Activated naive CD4-positive, alpha-beta T cell treated with anti-CD3 and anti-CD28 coated beads for 36 hours (primary cell): ENCODE measurements at regions not wholly inside any gene's neighbourhood (a gene's known extent, or its start where the extent isn't known, plus 50 kb on each side); places are given as distances from the start of the nearest gene placed in this dataset.

ENCODE experiments used
- CTCF ChIA-PET: fragments of 350-600 bp; sonication (Branson Sonifier 250); formaldehyde crosslinking; loops from one replicate; lab custom pipeline; 2021; ENCODE audit warnings: antibody characterized with exemption; lab: Charles Lee
- DNase-seq: peaks from one replicate; pipeline ENCODE4 v3.0.0-alpha.2; 2020
- H3K27ac Mint-ChIP-seq: one replicate; pipeline ENCODE4 v1.8.0; 2021; ENCODE audit warnings: mild to moderate bottlenecking, mixed read lengths
- H3K27me3 Mint-ChIP-seq: one replicate; pipeline ENCODE4 v1.8.0; 2021; ENCODE audit warnings: low read depth, mixed read lengths
- H3K36me3 Mint-ChIP-seq: one replicate; pipeline ENCODE4 v1.8.0; 2021; ENCODE audit warnings: low read depth, mixed read lengths
- H3K4me1 Mint-ChIP-seq: one replicate; pipeline ENCODE4 v1.8.0; 2021; ENCODE audit warnings: low read depth, mixed read lengths
- H3K4me3 Mint-ChIP-seq: one replicate; pipeline ENCODE4 v1.8.0; 2021; ENCODE audit warnings: mild to moderate bottlenecking, moderate library complexity, mixed read lengths
- H3K9me3 Mint-ChIP-seq: one replicate; pipeline ENCODE4 v1.8.0; 2021; ENCODE audit warnings: mixed read lengths
- intact Hi-C: fragments of 100-400 bp; cut with micrococcal nuclease; formaldehyde crosslinking; loops from one replicate; pipeline ENCODE4 v1.15.1; 2023

DNA sequence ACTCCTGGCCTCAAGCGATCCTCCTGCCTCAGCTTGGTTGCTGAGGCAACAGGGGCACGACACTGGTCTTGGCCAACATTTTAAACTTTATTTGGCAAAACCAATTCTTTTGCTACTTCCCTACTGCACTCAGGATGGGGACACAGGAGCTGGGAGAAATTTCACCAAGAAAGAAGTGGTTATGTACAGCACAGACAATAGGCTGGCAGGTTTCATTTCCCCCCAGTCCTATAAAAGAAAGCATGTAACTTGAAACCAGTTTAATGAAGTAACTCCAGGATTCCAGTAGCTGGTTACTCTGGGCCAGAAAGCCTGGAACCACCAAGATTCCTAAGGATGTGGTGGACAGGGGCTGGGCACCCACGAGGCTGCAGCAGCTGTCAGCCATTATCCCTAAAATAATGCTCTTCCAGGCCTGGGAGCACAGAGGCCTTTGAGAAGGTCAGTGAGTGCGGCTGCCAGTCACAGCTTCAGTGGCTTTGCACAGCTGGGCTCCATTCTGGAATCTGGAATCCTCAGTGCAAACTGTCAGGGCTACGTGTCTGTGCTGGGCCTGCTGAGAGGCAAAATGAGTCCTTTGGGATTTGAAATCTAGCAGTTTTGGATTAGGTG, 142.3 kb upstream of the ITGA6 start:
- Mint-ChIP-seq H3K4me3 (no peak overlapping the region), H3K9me3 (no peaks in the 10 kb centered on the region), H3K27ac (no peak overlapping the region), H3K27me3 (peaks cover 3% of the 10 kb centered on the region), H3K4me1 (peaks cover 31% of the 10 kb centered on the region), H3K36me3 (no peaks in the 10 kb centered on the region)
- no peak for DNase-seq
- intact Hi-C loops, result loop anchor here (5.0 kb wide), 1 partner anchor 113 kb away; no protein-coding TSS in a partner anchor
- CTCF ChIA-PET, result interaction anchor here (2.0 kb wide), 1 partner anchor 177 kb away, joined by 12 read pairs; no protein-coding TSS in a partner anchor

DNA sequence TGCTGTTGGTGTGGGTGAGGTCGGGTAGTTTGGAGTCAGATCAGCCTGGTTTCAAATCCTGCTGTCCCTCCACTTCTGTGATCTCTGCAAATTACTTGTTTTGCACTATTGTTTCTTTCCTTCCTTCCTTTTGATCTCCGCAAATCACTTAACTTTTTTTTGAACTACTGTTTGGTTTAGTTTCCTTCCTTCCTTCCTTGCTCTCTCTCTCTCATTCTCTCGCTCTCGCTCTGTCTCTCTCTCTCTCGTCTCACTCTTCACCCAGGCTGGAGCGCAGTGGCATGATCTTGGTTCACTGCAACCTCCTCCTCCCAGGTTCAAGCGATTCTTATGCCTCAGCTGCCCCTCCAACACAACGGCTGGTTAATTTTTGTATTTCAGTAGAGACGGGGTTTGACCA, 141.6 kb upstream of the ITGA6 start:
- H3K27me3 Mint-ChIP-seq, result peaks cover 3% of the 10 kb centered on the region
- no peak overlapping the region for H3K4me3 Mint-ChIP-seq
- CTCF ChIA-PET, result interaction anchor here (0.6 to 2.0 kb wide), 2 partner anchors 19 to 176 kb away, joined by 3 to 12 read pairs; no protein-coding TSS in a partner anchor
- intact Hi-C loops, result loop anchor here (5.0 kb wide), 1 partner anchor 113 kb away; no protein-coding TSS in a partner anchor
- H3K27ac Mint-ChIP-seq, result no peak overlapping the region
- H3K4me1 Mint-ChIP-seq, result peaks cover 31% of the 10 kb centered on the region
- H3K9me3 Mint-ChIP-seq, result no peaks in the 10 kb centered on the region
- no peak for DNase-seq
- no peaks in the 10 kb centered on the region for H3K36me3 Mint-ChIP-seq

GRCh38 chr2:172287190-172287589, 140.2 kb upstream of the ITGA6 start:
- no peak for DNase-seq
- Mint-ChIP-seq H3K27ac (no peak overlapping the region), H3K4me3 (no peak overlapping the region), H3K9me3 (peaks cover under 1% of the 10 kb centered on the region), H3K36me3 (no peaks in the 10 kb centered on the region), H3K4me1 (peaks cover 31% of the 10 kb centered on the region), H3K27me3 (no peaks in the 10 kb centered on the region)
- intact Hi-C loops, result loop anchor here (5.0 kb wide), 1 partner anchor 115 kb away; no protein-coding TSS in a partner anchor
- CTCF ChIA-PET, result interaction anchor here (2.0 kb wide), 1 partner anchor 175 kb away, joined by 7 read pairs; no protein-coding TSS in a partner anchor

- H3K27me3 Mint-ChIP-seq, result no peaks in the 10 kb centered on the region
These were observed 139.6 kb upstream of the ITGA6 start for GRCh38 chr2:172287605-172288315.

GRCh38 chr2:172288603-172289002, 138.8 kb upstream of the ITGA6 start:
- intact Hi-C loops, result loop anchor here (5.0 kb wide), 1 partner anchor 116 kb away; no protein-coding TSS in a partner anchor

More at GRCh38 chr2:172287605-172288315, 139.6 kb upstream of the ITGA6 start:
- H3K9me3 Mint-ChIP-seq, result peaks cover 2% of the 10 kb centered on the region
- intact Hi-C loops, result loop anchor here (5.0 kb wide), 1 partner anchor 115 kb away; no protein-coding TSS in a partner anchor
- H3K4me3 Mint-ChIP-seq, result no peak overlapping the region
- no peak overlapping the region for H3K27ac Mint-ChIP-seq
- no peaks in the 10 kb centered on the region for H3K36me3 Mint-ChIP-seq
- peaks cover 31% of the 10 kb centered on the region for H3K4me1 Mint-ChIP-seq
- CTCF ChIA-PET, result interaction anchor here (0.5 to 2.0 kb wide), 3 partner anchors 44 to 1357 kb away, joined by 3 to 7 read pairs (median 3); no protein-coding TSS in a partner anchor
- no peak for DNase-seq

GRCh38 chr2:172293952-172294351, 133.4 kb upstream of the ITGA6 start:
- CTCF ChIA-PET, result no interaction called here
- H3K36me3 Mint-ChIP-seq, result no peaks in the 10 kb centered on the region
- no peaks in the 10 kb centered on the region for H3K27me3 Mint-ChIP-seq
- DNase-seq, result no peak
- no peak overlapping the region for H3K4me3 Mint-ChIP-seq
- peaks cover 2% of the 10 kb centered on the region for H3K9me3 Mint-ChIP-seq
- intact Hi-C loops, result no loop called here
- H3K27ac Mint-ChIP-seq, result no peak overlapping the region
- no peaks in the 10 kb centered on the region for H3K4me1 Mint-ChIP-seq

More at GRCh38 chr2:172288603-172289002, 138.8 kb upstream of the ITGA6 start:
- no peaks in the 10 kb centered on the region for H3K27me3 Mint-ChIP-seq
- H3K36me3 Mint-ChIP-seq, result no peaks in the 10 kb centered on the region
- no peak overlapping the region for H3K27ac Mint-ChIP-seq
- peaks cover 30% of the 10 kb centered on the region for H3K4me1 Mint-ChIP-seq
- peak; percentile 73 for DNase-seq
- H3K9me3 Mint-ChIP-seq, result peaks cover 2% of the 10 kb centered on the region
- CTCF ChIA-PET, result interaction anchor here (0.5 to 2.0 kb wide), 3 partner anchors 45 to 1358 kb away, joined by 3 to 7 read pairs (median 3); no protein-coding TSS in a partner anchor
- H3K4me3 Mint-ChIP-seq, result no peak overlapping the region

DNA sequence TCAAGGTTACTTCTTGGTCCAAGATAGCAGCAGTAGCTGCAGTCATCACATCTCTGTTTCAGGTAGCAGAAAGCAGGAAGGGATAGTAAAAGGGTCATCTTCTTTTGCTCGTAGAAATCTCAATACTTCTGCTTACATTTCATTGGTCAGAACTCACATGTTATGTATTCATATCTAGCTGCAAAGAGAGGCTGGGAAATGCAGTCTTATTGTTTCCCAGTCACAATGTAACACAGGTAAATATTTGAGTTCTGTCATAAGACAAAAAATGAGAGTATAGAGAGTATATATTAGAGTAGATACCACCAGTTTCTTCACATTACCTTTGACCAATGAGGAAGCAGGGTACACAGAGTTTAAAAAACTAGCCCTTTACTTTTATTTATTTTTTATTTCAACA, 132.4 kb upstream of the ITGA6 start:
- H3K9me3 Mint-ChIP-seq, result peaks cover 2% of the 10 kb centered on the region
- CTCF ChIA-PET, result no interaction called here
- no peak overlapping the region for H3K4me3 Mint-ChIP-seq
- intact Hi-C loops, result no loop called here
- H3K27me3 Mint-ChIP-seq, result no peaks in the 10 kb centered on the region
- DNase-seq, result no peak
- no peak overlapping the region for H3K27ac Mint-ChIP-seq
- no peaks in the 10 kb centered on the region for H3K36me3 Mint-ChIP-seq
- no peaks in the 10 kb centered on the region for H3K4me1 Mint-ChIP-seq

DNA sequence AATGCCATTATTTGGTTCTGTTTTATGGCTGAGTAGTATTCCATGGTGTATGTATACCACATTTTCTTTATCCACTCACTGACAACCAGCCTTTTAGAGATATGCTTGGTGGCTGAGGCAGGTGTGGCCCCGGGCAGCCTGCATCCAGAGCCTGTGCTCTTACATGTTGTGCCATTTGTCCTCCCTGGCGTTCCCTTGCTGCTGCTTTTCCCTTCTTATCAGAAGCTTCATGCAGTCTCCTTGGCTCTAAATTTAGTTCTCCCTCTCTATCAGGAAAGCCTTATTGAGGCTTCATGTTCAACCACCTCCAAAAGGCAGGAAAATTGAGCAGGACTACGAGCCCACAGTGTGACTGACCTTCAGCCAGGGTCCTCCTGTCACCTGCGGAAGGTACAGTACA, 131.7 kb upstream of the ITGA6 start:
- H3K27ac Mint-ChIP-seq, result no peak overlapping the region
- no peak for DNase-seq
- CTCF ChIA-PET, result interaction anchor here (2.0 kb wide), 1 partner anchor 166 kb away, joined by 6 read pairs; no protein-coding TSS in a partner anchor
- no peak overlapping the region for H3K4me3 Mint-ChIP-seq
- H3K36me3 Mint-ChIP-seq, result no peaks in the 10 kb centered on the region
- no peaks in the 10 kb centered on the region for H3K27me3 Mint-ChIP-seq
- intact Hi-C loops, result no loop called here
- H3K9me3 Mint-ChIP-seq, result peaks cover 2% of the 10 kb centered on the region
- no peaks in the 10 kb centered on the region for H3K4me1 Mint-ChIP-seq

GRCh38 chr2:172296267-172297046, 130.9 kb upstream of the ITGA6 start:
- peaks cover 2% of the 10 kb centered on the region for H3K9me3 Mint-ChIP-seq
- no peaks in the 10 kb centered on the region for H3K36me3 Mint-ChIP-seq
- CTCF ChIA-PET, result interaction anchor here (2.0 kb wide), 1 partner anchor 165 kb away, joined by 6 read pairs; no protein-coding TSS in a partner anchor
- H3K27me3 Mint-ChIP-seq, result no peaks in the 10 kb centered on the region
- no peak for DNase-seq
- no peak overlapping the region for H3K4me3 Mint-ChIP-seq
- H3K4me1 Mint-ChIP-seq, result no peaks in the 10 kb centered on the region
- intact Hi-C loops, result no loop called here
- H3K27ac Mint-ChIP-seq, result no peak overlapping the region

DNA sequence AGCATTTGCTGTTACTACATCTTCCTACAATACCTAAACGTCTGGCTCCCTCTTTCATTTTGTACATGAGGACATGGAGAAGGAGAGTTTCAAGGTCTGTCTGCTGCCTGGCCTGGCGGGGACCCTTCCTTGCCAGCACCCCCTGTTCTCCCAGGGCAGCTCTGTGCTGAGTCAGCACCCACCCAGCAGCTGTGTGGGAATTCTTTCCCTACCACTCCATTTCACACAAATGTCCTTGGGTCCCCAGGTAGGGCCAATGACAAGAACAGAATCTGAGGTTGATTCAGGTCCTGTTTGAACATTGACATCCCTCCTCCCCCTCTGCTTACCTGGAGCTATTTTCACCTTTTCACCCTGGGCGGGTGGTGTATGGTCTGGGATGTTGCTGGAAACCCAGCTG, 129.9 kb upstream of the ITGA6 start:
- intact Hi-C loops, result no loop called here
- no peaks in the 10 kb centered on the region for H3K36me3 Mint-ChIP-seq
- H3K27ac Mint-ChIP-seq, result no peak overlapping the region
- H3K4me3 Mint-ChIP-seq, result no peak overlapping the region
- H3K9me3 Mint-ChIP-seq, result no peaks in the 10 kb centered on the region
- no peaks in the 10 kb centered on the region for H3K4me1 Mint-ChIP-seq
- H3K27me3 Mint-ChIP-seq, result no peaks in the 10 kb centered on the region
- CTCF ChIA-PET, result interaction anchor here (2.0 kb wide), 1 partner anchor 164 kb away, joined by 6 read pairs; no protein-coding TSS in a partner anchor
- DNase-seq, result no peak

GRCh38 chr2:172297950-172298349, 129.4 kb upstream of the ITGA6 start:
- intact Hi-C loops, result no loop called here
- Mint-ChIP-seq H3K9me3 (no peaks in the 10 kb centered on the region), H3K27me3 (no peaks in the 10 kb centered on the region), H3K36me3 (no peaks in the 10 kb centered on the region), H3K4me3 (no peak overlapping the region), H3K4me1 (no peaks in the 10 kb centered on the region), H3K27ac (no peak overlapping the region)
- CTCF ChIA-PET, result no interaction called here
- DNase-seq, result no peak

DNA sequence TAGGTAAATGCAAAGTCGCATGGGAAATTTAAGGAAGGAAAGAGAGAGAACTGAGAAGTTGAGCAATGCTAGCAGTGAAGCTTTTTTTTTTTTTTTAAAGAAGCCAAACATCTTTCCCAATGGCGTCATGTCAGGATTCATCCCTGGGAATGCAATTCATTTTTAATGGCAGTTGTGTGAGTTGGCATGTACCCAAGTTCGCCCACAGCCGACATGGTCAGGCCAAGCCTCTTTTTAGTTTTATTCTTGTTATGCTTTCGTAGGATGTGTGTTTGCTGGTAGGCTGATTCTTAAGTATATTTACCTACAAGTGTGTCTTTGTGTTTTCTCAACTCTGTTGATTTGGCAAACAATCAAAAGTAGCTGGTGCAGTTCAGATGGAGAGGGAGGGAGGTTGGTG, 127.6 kb upstream of the ITGA6 start:
- CTCF ChIA-PET, result no interaction called here
- Mint-ChIP-seq H3K27ac (no peak overlapping the region), H3K4me3 (no peak overlapping the region), H3K27me3 (no peaks in the 10 kb centered on the region), H3K9me3 (no peaks in the 10 kb centered on the region), H3K4me1 (no peaks in the 10 kb centered on the region), H3K36me3 (no peaks in the 10 kb centered on the region)
- DNase-seq, result no peak
- intact Hi-C loops, result no loop called here
